Keratinocyte (primary cell): ENCODE measurements at regions not wholly inside any gene's neighbourhood (a gene's known extent, or its start where the extent isn't known, plus 50 kb on each side); places are given as distances from the start of the nearest gene placed in this dataset.

Experiments
- DNase-seq: peaks from one replicate; pipeline ENCODE4 v3.0.0-alpha.2; 2011; ENCODE audit warnings: low read depth, missing footprints, low spot score
- FAIRE-seq: peaks from 2 replicates; lab custom pipeline; 2011; peaks lifted over from hg19 to GRCh38; lab: Jason Lieb, UNC
- H2AFZ ChIP-seq: 2 replicates; pipeline ENCODE4 v1.6.0; 2012; ENCODE audit warnings: low read length, control low read depth, inconsistent platforms; ENCODE audit not compliant: control insufficient read depth
- H3K27ac ChIP-seq: 2 replicates; pipeline ENCODE4 v1.5.1; 2011; ENCODE audit warnings: low read length; ENCODE audit not compliant: control insufficient read depth, insufficient read depth
- H3K27me3 ChIP-seq: 3 replicates; pipeline ENCODE4 v1.6.0; 2011; ENCODE audit warnings: low read length; ENCODE audit not compliant: control insufficient read depth, insufficient read depth; ENCODE audit errors: extremely low read depth
- H3K36me3 ChIP-seq, 2 experiments: 2 replicates in 1 of 2; 3 replicates in 1 of 2; pipeline ENCODE4 v1.5.1; 2011; ENCODE audit warnings: low read length in 2 of 2, mild to moderate bottlenecking in 1 of 2; ENCODE audit not compliant: control insufficient read depth in 2 of 2, insufficient read depth in 2 of 2; ENCODE audit errors: extremely low read depth in 1 of 2
- H3K4me1 ChIP-seq: 3 replicates; pipeline ENCODE4 v1.5.1; 2011; ENCODE audit warnings: low read length; ENCODE audit not compliant: control insufficient read depth, insufficient read depth; ENCODE audit errors: extremely low read depth
- H3K4me2 ChIP-seq: 3 replicates; pipeline ENCODE4 v1.6.0; 2011; ENCODE audit warnings: low read depth, low read length; ENCODE audit not compliant: control insufficient read depth, insufficient read depth; ENCODE audit errors: extremely low read depth
- H3K4me3 ChIP-seq, 3 experiments: fragments of 200-600 bp in 1 of 3; sonication (generic) in 1 of 3; 2 replicates in 2 of 3; 3 replicates in 1 of 3; pipeline ENCODE4 v1.5.1; 2011 to 2016; ENCODE audit warnings: low read length in 3 of 3, mild to moderate bottlenecking in 3 of 3, control low read depth in 2 of 3, inconsistent platforms in 1 of 3, low read depth in 1 of 3, mixed read lengths in 1 of 3, mixed run types in 1 of 3, moderate library complexity in 1 of 3; ENCODE audit not compliant: control insufficient read depth in 2 of 3, insufficient read depth in 2 of 3; ENCODE audit errors: extremely low read depth in 1 of 3
- H3K79me2 ChIP-seq: 2 replicates; pipeline ENCODE4 v1.6.0; 2012; ENCODE audit warnings: low read length; ENCODE audit not compliant: control insufficient read depth, insufficient read depth
- H3K9ac ChIP-seq: 3 replicates; pipeline ENCODE4 v1.6.0; 2011; ENCODE audit warnings: low read length; ENCODE audit not compliant: control insufficient read depth, insufficient read depth; ENCODE audit errors: extremely low read depth
- H3K9me1 ChIP-seq: 3 replicates; pipeline ENCODE4 v1.6.0; 2011; ENCODE audit warnings: low read length; ENCODE audit not compliant: control insufficient read depth, insufficient read depth; ENCODE audit errors: extremely low read depth
- H3K9me3 ChIP-seq: 2 replicates; pipeline ENCODE4 v1.5.1; 2012; ENCODE audit warnings: low read depth, low read length; ENCODE audit not compliant: control insufficient read depth
- H4K20me1 ChIP-seq: 3 replicates; pipeline ENCODE4 v1.6.0; 2011; ENCODE audit warnings: low read length; ENCODE audit not compliant: control insufficient read depth, insufficient read depth; ENCODE audit errors: extremely low read depth
- EZH2 ChIP-seq: IDR thresholded peaks from one replicate; pipeline ENCODE4 v1.6.1; 2012; ENCODE audit warnings: inconsistent platforms, mild to moderate bottlenecking, low read length, moderate library complexity
- dilution Hi-C: fragments of 300-500 bp; cut with MboI; formaldehyde crosslinking; loops from one replicate; pipeline ENCODE4 v1.7.0; 2020; ENCODE audit warnings: low sequenced_read_pairs; ENCODE audit not compliant: extremely low pct_ligation_motif_present
- TF ChIP-seq, protein P1 (sequence below), 3 experiments: IDR thresholded peaks in 1 of 3; conservative IDR thresholded peaks in 1 of 3; optimal IDR thresholded peaks in 1 of 3; 2 replicates in 2 of 3; 3 replicates in 1 of 3; pipeline versions ENCODE3 to v1.5.1; 2011; ENCODE audit warnings: low read length in 3 of 3, mild to moderate bottlenecking in 3 of 3, moderate library complexity in 2 of 3, control low read depth in 1 of 3, inconsistent platforms in 1 of 3; ENCODE audit not compliant: insufficient read depth in 2 of 3; ENCODE audit errors: extremely low read depth in 1 of 3

GRCh38 chrX:150018931-150019361, 80.7 kb upstream of the EOLA2 start:
- Histone ChIP-seq H3K4me2 (no peak overlapping the region), H3K9me1 (no peaks in the 10 kb centered on the region), H3K4me3 (no peak overlapping the region), H2AFZ (no peak overlapping the region), H4K20me1 (no peaks in the 10 kb centered on the region), H3K79me2 (no peaks in the 10 kb centered on the region), H3K27me3 (no peaks in the 10 kb centered on the region), H3K9me3 (no peaks in the 10 kb centered on the region), H3K4me1 (no peaks in the 10 kb centered on the region), H3K27ac (no peak overlapping the region), H3K9ac (no peak overlapping the region), H3K36me3 (no peaks in the 10 kb centered on the region)
- TF ChIP-seq, protein P1, sequence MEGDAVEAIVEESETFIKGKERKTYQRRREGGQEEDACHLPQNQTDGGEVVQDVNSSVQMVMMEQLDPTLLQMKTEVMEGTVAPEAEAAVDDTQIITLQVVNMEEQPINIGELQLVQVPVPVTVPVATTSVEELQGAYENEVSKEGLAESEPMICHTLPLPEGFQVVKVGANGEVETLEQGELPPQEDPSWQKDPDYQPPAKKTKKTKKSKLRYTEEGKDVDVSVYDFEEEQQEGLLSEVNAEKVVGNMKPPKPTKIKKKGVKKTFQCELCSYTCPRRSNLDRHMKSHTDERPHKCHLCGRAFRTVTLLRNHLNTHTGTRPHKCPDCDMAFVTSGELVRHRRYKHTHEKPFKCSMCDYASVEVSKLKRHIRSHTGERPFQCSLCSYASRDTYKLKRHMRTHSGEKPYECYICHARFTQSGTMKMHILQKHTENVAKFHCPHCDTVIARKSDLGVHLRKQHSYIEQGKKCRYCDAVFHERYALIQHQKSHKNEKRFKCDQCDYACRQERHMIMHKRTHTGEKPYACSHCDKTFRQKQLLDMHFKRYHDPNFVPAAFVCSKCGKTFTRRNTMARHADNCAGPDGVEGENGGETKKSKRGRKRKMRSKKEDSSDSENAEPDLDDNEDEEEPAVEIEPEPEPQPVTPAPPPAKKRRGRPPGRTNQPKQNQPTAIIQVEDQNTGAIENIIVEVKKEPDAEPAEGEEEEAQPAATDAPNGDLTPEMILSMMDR (optimal IDR thresholded peaks at IDR 0.05 in 1 of 3, IDR thresholded peaks at IDR 0.05 in 1 of 3, conservative IDR thresholded peaks at IDR 0.05 in 1 of 3; ENCODE audit: extremely low read depth in 1 of 3, insufficient read depth in 2 of 3, low read length in 3 of 3), result no peak
- no peak for TF ChIP-seq EZH2
- FAIRE-seq (no peak), DNase-seq (no peak)
- dilution Hi-C loops, result no loop called here

- no peak for TF ChIP-seq EZH2
- TF ChIP-seq, protein P1 (optimal IDR thresholded peaks at IDR 0.05 in 1 of 3, IDR thresholded peaks at IDR 0.05 in 1 of 3, conservative IDR thresholded peaks at IDR 0.05 in 1 of 3; ENCODE audit: extremely low read depth in 1 of 3, insufficient read depth in 2 of 3, low read length in 3 of 3), result no peak
- Histone ChIP-seq H3K79me2 (no peaks in the 10 kb centered on the region), H3K9ac (no peak overlapping the region), H3K9me3 (no peaks in the 10 kb centered on the region), H4K20me1 (no peaks in the 10 kb centered on the region), H3K4me3 (no peak overlapping the region), H3K4me2 (no peak overlapping the region), H3K27ac (no peak overlapping the region), H3K4me1 (peaks cover 7% of the 10 kb centered on the region), H3K36me3 (no peaks in the 10 kb centered on the region), H3K27me3 (no peaks in the 10 kb centered on the region), H2AFZ (no peak overlapping the region), H3K9me1 (no peaks in the 10 kb centered on the region)
- FAIRE-seq, result no peak
- DNase-seq, result no peak
- dilution Hi-C loops, result no loop called here
Measured at GRCh38 chrX:150028692-150029091, 90.4 kb upstream of the EOLA2 start.
